ENCODE measurements at regions not wholly inside any gene's neighbourhood (a gene's known extent, or its start where the extent isn't known, plus 50 kb on each side); places are given as distances from the start of the nearest gene placed in this dataset.

- POLR2A ChIA-PET, result no interaction called here
- RAD21 ChIA-PET (ENCODE audit: unreplicated experiment), result no interaction called here
- SMC1A ChIA-PET (ENCODE audit: uncharacterized antibody, unreplicated experiment), result interaction anchor here (1.1 kb wide), 1 partner anchor 20 kb away, joined by 3 read pairs; no protein-coding TSS in a partner anchor
- CTCF ChIA-PET, result no interaction called here
- ATAC-seq, result no peak
- Histone ChIP-seq H3K36me3 (ENCODE audit: control insufficient read depth in 2 of 2, insufficient read depth in 2 of 2, low read length in 1 of 2) (no peaks in the 10 kb centered on the region), H3K27ac (ENCODE audit: control insufficient read depth, insufficient read depth) (no peak overlapping the region), H3K4me2 (ENCODE audit: control insufficient read depth, insufficient read depth) (no peak overlapping the region), H3K4me3 (no peak overlapping the region), H3K9ac (ENCODE audit: control insufficient read depth, insufficient read depth, low read length) (no peak overlapping the region), H3K79me2 (ENCODE audit: control insufficient read depth, insufficient read depth, low read length) (no peaks in the 10 kb centered on the region), H3K27me3 (replicated peaks in 1 of 2; ENCODE audit: control insufficient read depth in 2 of 2, insufficient read depth in 2 of 2, low read length in 1 of 2) (no peaks in the 10 kb centered on the region), H2AFZ (ENCODE audit: control insufficient read depth, low read depth, low read length) (no peak overlapping the region), H4K20me1 (ENCODE audit: control insufficient read depth, insufficient read depth) (no peaks in the 10 kb centered on the region), H3K9me3 (replicated peaks; ENCODE audit: control insufficient read depth, insufficient read depth, low read length) (no peaks in the 10 kb centered on the region), H3K4me1 (ENCODE audit: control insufficient read depth, insufficient read depth, low read length) (no peaks in the 10 kb centered on the region)
- FAIRE-seq, result no peak
- intact Hi-C loops (cut with micrococcal nuclease; ENCODE audit: unreplicated experiment) (no loop called here), in situ Hi-C loops (cut with MboI) (no loop called here)
- DNase-seq (ENCODE audit: low read depth, low spot score), result no peak
- BruUV-seq (replicated peaks), result no TSS peak
- 55% methylated on average over 15 of the region's 19 CpGs for WGBS (ENCODE audit: insufficient coverage, insufficient replicate concordance, low lambda C conversion rate, missing lambda C conversion rate)
- TF ChIP-seq RELA (IDR thresholded peaks at IDR 0.05; ENCODE audit: borderline replicate concordance, partially characterized antibody), result no peak
- TF ChIP-seq BHLHE40 (IDR thresholded peaks at IDR 0.05; ENCODE audit: borderline replicate concordance in 1 of 2, low read depth in 2 of 2, low read length in 1 of 2), result no peak
- TF ChIP-seq RAD51 (IDR thresholded peaks at IDR 0.05), result no peak
- no peak for TF ChIP-seq SPI1 (IDR thresholded peaks at IDR 0.05; ENCODE audit: borderline replicate concordance, insufficient read depth, low read depth, low read length)
- no peak for TF ChIP-seq SMARCA5 (IDR thresholded peaks at IDR 0.05)
- TF ChIP-seq ZZZ3 (IDR thresholded peaks at IDR 0.05; ENCODE audit: control insufficient read depth, insufficient read length, low read depth), result no peak
- TF ChIP-seq CBX5 (IDR thresholded peaks at IDR 0.05; ENCODE audit: low read depth), result no peak
- TF ChIP-seq BMI1 (IDR thresholded peaks at IDR 0.05; ENCODE audit: borderline replicate concordance), result no peak
- TF ChIP-seq WRNIP1 (IDR thresholded peaks at IDR 0.05; ENCODE audit: borderline replicate concordance, low read depth, low read length), result no peak
Measured at GRCh38 chr4:126874533-126874932, 758.2 kb upstream of the INTU start.

- ChIA-PET RAD21 (ENCODE audit: unreplicated experiment) (no interaction called here), CTCF (interaction anchor here (1.2 kb wide), 1 partner anchor 18 kb away, joined by 3 read pairs; no protein-coding TSS in a partner anchor), POLR2A (no interaction called here), SMC1A (ENCODE audit: uncharacterized antibody, unreplicated experiment) (no interaction called here)
- H3K27ac ChIP-seq (ENCODE audit: control insufficient read depth, insufficient read depth), result no peak overlapping the region
- ATAC-seq (no peak), FAIRE-seq (no peak), DNase-seq (ENCODE audit: low read depth, low spot score) (no peak)
- TF ChIP-seq CHD4 (IDR thresholded peaks at IDR 0.05), result no peak
- TF ChIP-seq NR2C1 (IDR thresholded peaks at IDR 0.05), result no peak
- TF ChIP-seq DPF2 (IDR thresholded peaks at IDR 0.05), result no peak
- TF ChIP-seq ZNF274 (IDR thresholded peaks at IDR 0.05; ENCODE audit: insufficient read depth, insufficient read length), result no peak
- no peak for TF ChIP-seq ZNF207 (IDR thresholded peaks at IDR 0.05; ENCODE audit: borderline replicate concordance)
- TF ChIP-seq CBFB (IDR thresholded peaks at IDR 0.05; ENCODE audit: low read depth), result no peak
- no peak for TF ChIP-seq MTA3 (IDR thresholded peaks at IDR 0.05; ENCODE audit: borderline replicate concordance, low read length)
- TF ChIP-seq NFYB (IDR thresholded peaks at IDR 0.05; ENCODE audit: insufficient read depth, low read depth, low read length), result no peak
- H3K9me3 ChIP-seq (replicated peaks; ENCODE audit: control insufficient read depth, insufficient read depth, low read length), result no peaks in the 10 kb centered on the region
- intact Hi-C loops (cut with micrococcal nuclease; ENCODE audit: unreplicated experiment), result no loop called here
- H2AFZ ChIP-seq (ENCODE audit: control insufficient read depth, low read depth, low read length), result no peak overlapping the region
- no peak overlapping the region for H3K4me2 ChIP-seq (ENCODE audit: control insufficient read depth, insufficient read depth)
- no peak overlapping the region for H3K4me3 ChIP-seq
- H3K9ac ChIP-seq (ENCODE audit: control insufficient read depth, insufficient read depth, low read length), result no peak overlapping the region
- no peaks in the 10 kb centered on the region for H3K79me2 ChIP-seq (ENCODE audit: control insufficient read depth, insufficient read depth, low read length)
- no TSS peak for BruUV-seq (replicated peaks)
- H4K20me1 ChIP-seq (ENCODE audit: control insufficient read depth, insufficient read depth), result no peaks in the 10 kb centered on the region
- in situ Hi-C loops (cut with MboI), result no loop called here
- H3K4me1 ChIP-seq (ENCODE audit: control insufficient read depth, insufficient read depth, low read length), result no peaks in the 10 kb centered on the region
- no peaks in the 10 kb centered on the region for H3K36me3 ChIP-seq (ENCODE audit: control insufficient read depth in 2 of 2, insufficient read depth in 2 of 2, low read length in 1 of 2)
- H3K27me3 ChIP-seq (replicated peaks in 1 of 2; ENCODE audit: control insufficient read depth in 2 of 2, insufficient read depth in 2 of 2, low read length in 1 of 2), result no peaks in the 10 kb centered on the region
Measured at GRCh38 chr4:126888968-126889367, 743.8 kb upstream of the INTU start.
